HUES48 (cell line): ENCODE measurements at regions not wholly inside any gene's neighbourhood (a gene's known extent, or its start where the extent isn't known, plus 50 kb on each side); places are given as distances from the start of the nearest gene placed in this dataset.
"Not testable (repeated sequence)": the region's sequence is repeated elsewhere in the genome, so short reads cannot be mapped to it uniquely, and the experiment has no call there.

ENCODE experiments used
- H3K27ac ChIP-seq: one replicate; pipeline ENCODE4 v1.7.0; 2013; ENCODE audit warnings: low read depth, low read length, inconsistent platforms
- H3K27me3 ChIP-seq: 2 replicates; pipeline ENCODE4 v1.6.1; 2013; ENCODE audit warnings: mild to moderate bottlenecking, low read length; ENCODE audit not compliant: control insufficient read depth, insufficient read depth
- H3K36me3 ChIP-seq: 2 replicates; pipeline ENCODE4 v1.6.1; 2013; ENCODE audit warnings: low read length; ENCODE audit not compliant: control insufficient read depth, insufficient read depth
- H3K4me1 ChIP-seq: 2 replicates; pipeline ENCODE4 v1.6.1; 2013; ENCODE audit warnings: mild to moderate bottlenecking, low read length; ENCODE audit not compliant: control insufficient read depth, insufficient read depth
- H3K4me3 ChIP-seq: 2 replicates; pipeline ENCODE4 v1.5.1; 2013; ENCODE audit warnings: mild to moderate bottlenecking, low read depth, low read length
- H3K9ac ChIP-seq: 2 replicates; pipeline ENCODE4 v1.6.1; 2013; ENCODE audit warnings: mild to moderate bottlenecking, low read depth, low read length, moderate library complexity
- H3K9me3 ChIP-seq: 2 replicates; pipeline ENCODE4 v1.6.1; 2013; ENCODE audit warnings: low read length; ENCODE audit not compliant: control insufficient read depth, insufficient read depth

GRCh38 chr16:87207509-87207908 is 109.7 kb downstream of the C16orf95 start:
- H3K9ac ChIP-seq: no peak overlapping the region
- peaks cover 9% of the 10 kb centered on the region for H3K4me1 ChIP-seq
- H3K36me3 ChIP-seq: no peaks in the 10 kb centered on the region
- 0 out of 2 replicates have a peak, but pooled peaks cover 5% of the 10 kb centered on the region for H3K9me3 ChIP-seq
- no peak overlapping the region for H3K4me3 ChIP-seq
- no peak overlapping the region for H3K27ac ChIP-seq
- H3K27me3 ChIP-seq: no peaks in the 10 kb centered on the region

DNA sequence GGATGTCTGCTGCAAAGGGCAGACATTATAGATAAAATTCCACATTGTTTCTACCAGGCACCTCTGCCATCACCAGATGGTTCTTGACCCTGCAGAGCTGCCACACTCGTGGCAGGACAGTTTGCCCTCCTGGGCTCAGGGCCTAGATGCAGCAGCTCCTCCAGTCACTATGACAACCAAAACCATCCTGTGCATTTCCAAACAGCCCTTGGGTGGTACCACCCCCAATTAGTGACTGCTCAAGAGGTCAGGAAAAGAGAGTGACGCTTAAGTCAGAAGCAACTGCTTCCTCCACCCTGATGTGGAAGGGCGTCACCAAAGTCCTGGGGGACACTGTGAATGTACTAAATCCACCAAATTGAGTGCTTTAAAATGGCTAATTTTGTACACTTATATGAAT is 109.2 kb downstream of the C16orf95 start:
- H3K4me3 ChIP-seq: no peak overlapping the region
- H3K4me1 ChIP-seq: peaks cover 9% of the 10 kb centered on the region
- H3K27ac ChIP-seq: no peak overlapping the region
- no peak overlapping the region for H3K9ac ChIP-seq
- no peaks in the 10 kb centered on the region for H3K27me3 ChIP-seq
- 0 out of 2 replicates have a peak, but pooled peaks cover 5% of the 10 kb centered on the region for H3K9me3 ChIP-seq
- no peaks in the 10 kb centered on the region for H3K36me3 ChIP-seq

DNA sequence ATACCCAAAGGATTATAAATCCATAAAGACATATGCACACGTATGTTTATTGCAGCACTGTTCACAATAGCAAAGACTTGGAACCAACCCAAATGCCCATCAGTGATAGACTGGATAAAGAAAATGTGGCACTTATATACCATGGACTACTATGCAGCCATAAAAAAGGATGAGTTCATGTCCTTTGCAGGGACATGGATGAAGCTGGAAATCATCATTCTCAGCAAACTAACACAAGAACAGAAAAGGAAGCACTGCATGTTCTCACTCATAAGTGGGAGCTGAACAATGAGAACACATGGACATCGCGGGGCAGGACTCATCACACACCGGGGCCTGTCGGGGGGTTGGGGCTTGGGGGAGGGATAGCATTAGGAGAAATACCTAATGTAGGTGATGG is 108.2 kb downstream of the C16orf95 start:
- H3K4me3 ChIP-seq, H3K9ac ChIP-seq, H3K9me3 ChIP-seq, H3K4me1 ChIP-seq, H3K36me3 ChIP-seq, H3K27me3 ChIP-seq, H3K27ac ChIP-seq: not testable (repeated sequence)

GRCh38 chr16:87209808-87210512 is 107.2 kb downstream of the C16orf95 start:
- Histone ChIP-seq H3K27me3 (no peaks in the 10 kb centered on the region), H3K9ac (no peak overlapping the region), H3K4me3 (no peak overlapping the region), H3K9me3 (0 out of 2 replicates have a peak, but pooled peaks cover 5% of the 10 kb centered on the region), H3K27ac (no peak overlapping the region), H3K4me1 (peaks cover 9% of the 10 kb centered on the region), H3K36me3 (no peaks in the 10 kb centered on the region)

DNA sequence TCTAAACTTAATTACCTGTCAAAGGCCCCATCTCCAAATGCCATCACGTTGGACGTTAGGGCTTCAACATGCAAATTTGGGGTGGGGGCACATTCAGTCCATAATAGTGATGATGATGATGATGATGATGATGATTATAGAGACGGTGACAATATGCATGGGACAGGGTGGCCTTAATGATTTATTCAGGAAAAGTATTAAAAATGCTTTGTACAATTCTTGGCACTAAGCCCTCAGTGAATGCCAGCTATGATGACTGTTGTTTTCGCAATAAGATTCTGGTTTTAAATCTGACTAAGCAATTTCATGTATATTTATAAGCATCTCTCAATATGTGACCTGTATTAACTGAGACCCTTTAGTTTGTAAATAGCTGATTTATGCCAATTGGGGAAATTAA is 106.3 kb downstream of the C16orf95 start:
- Histone ChIP-seq H3K27ac (no peak overlapping the region), H3K4me1 (peaks cover 9% of the 10 kb centered on the region), H3K36me3 (no peaks in the 10 kb centered on the region), H3K9ac (no peak overlapping the region), H3K4me3 (no peak overlapping the region), H3K27me3 (no peaks in the 10 kb centered on the region), H3K9me3 (0 out of 2 replicates have a peak, but pooled peaks cover 5% of the 10 kb centered on the region)

DNA sequence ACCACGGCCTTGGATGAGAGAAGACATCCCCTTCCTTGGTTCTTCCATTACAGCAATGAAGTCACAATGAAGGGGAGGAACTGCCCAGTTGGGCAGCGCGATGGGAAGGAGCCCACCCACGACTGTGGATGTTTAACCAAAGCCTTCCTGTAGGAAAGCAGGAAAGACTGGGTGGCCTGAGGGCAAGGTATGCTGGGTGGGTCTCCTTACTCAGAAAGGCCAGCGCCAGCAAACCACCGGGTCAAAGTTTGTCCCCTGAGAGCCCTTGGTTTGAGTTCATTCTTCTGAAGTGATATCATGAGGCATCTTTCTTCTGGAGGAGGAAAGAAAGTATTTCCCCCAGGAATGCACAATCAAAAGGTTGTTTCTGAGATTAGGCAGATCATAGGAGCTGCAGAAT is 105.2 kb downstream of the C16orf95 start:
- no peaks in the 10 kb centered on the region for H3K36me3 ChIP-seq
- H3K27me3 ChIP-seq: no peaks in the 10 kb centered on the region
- 0 out of 2 replicates have a peak, but pooled peaks cover 5% of the 10 kb centered on the region for H3K9me3 ChIP-seq

DNA sequence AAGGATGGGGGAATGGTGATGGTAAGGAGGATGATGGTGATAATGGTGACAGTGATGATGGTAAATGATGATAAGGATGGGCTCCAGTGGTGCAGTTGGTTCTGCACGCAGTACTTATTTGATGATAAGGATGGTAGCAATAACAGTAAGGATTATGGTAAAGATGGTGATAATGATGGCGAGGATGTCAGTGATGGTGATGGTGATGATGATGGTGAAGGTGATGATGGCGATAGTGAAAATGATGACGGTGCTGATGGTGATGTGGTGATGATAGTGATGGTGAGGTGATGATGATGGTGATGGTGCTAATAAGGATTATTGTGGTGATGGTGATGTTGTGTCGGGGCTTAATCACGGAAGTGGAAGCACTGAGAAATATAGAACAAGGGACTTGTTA is 103.7 kb downstream of the C16orf95 start:
- no peaks in the 10 kb centered on the region for H3K36me3 ChIP-seq
- H3K4me1 ChIP-seq: no peaks in the 10 kb centered on the region
- H3K9ac ChIP-seq: no peak overlapping the region
- H3K27me3 ChIP-seq: no peaks in the 10 kb centered on the region
- H3K27ac ChIP-seq: no peak overlapping the region
- 0 out of 2 replicates have a peak, but pooled peaks cover 5% of the 10 kb centered on the region for H3K9me3 ChIP-seq
- H3K4me3 ChIP-seq: no peak overlapping the region

More for the DNA sequence above, 105.2 kb downstream of the C16orf95 start:
- Histone ChIP-seq H3K27ac (no peak overlapping the region), H3K4me3 (no peak overlapping the region), H3K9ac (no peak overlapping the region), H3K4me1 (peaks cover 9% of the 10 kb centered on the region)

DNA sequence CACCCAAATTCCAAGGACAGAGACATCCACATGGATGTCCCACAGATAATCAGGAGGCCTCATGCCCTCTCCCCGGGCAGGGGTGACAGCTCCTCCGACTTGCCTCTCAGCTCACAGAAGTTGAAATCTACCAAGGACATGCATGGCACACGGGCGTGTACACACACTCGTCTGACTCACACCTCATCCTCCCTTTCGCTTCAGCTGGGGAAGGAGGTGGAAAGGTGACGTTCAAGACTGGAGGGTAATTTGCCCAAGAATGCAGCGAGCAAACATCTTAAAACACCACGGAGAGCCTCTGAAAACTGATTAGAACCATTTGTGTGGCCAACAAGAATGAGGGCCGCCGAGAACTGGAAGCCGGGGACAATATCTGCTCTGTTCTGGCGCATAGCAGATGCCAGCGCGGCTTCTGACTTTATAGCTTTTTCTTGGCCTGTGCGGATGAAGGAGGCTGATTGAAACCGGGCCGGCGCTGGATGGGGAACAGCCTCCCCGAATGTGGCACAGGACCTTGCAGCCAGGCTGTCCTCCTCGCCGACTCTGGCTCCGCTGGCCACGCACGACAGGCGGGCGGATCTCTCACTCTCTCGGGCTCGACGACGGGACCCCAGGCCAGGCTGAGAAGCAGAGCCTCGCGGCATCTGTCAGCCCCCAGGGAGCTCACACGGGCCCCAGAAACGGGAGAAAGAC is 100.9 kb downstream of the C16orf95 start:
- Histone ChIP-seq H3K27me3 (no peaks in the 10 kb centered on the region), H3K36me3 (no peaks in the 10 kb centered on the region), H3K27ac (no peak overlapping the region), H3K9ac (no peak overlapping the region), H3K4me3 (no peak overlapping the region), H3K9me3 (no peaks in the 10 kb centered on the region), H3K4me1 (no peaks in the 10 kb centered on the region)

GRCh38 chr16:87216841-87217275 is 100.3 kb downstream of the C16orf95 start:
- no peak overlapping the region for H3K9ac ChIP-seq

GRCh38 chr16:87217802-87218201 is 99.4 kb downstream of the C16orf95 start:
- H3K27ac ChIP-seq, H3K4me3 ChIP-seq, H3K36me3 ChIP-seq, H3K27me3 ChIP-seq, H3K9ac ChIP-seq, H3K9me3 ChIP-seq, H3K4me1 ChIP-seq: not testable (repeated sequence)

More at GRCh38 chr16:87216841-87217275, 100.3 kb downstream of the C16orf95 start:
- H3K4me1 ChIP-seq: no peaks in the 10 kb centered on the region
- no peaks in the 10 kb centered on the region for H3K27me3 ChIP-seq
- H3K9me3 ChIP-seq: no peaks in the 10 kb centered on the region
- H3K36me3 ChIP-seq: no peaks in the 10 kb centered on the region
- no peak overlapping the region for H3K27ac ChIP-seq
- no peak overlapping the region for H3K4me3 ChIP-seq
